ENCODE measurements at regions not wholly inside any gene's neighbourhood (a gene's known extent, or its start where the extent isn't known, plus 50 kb on each side); places are given as distances from the start of the nearest gene placed in this dataset.

- H3K4me3 ChIP-seq (ENCODE audit: low read depth, low read length): no peak overlapping the region
- TF ChIP-seq CTCF (IDR thresholded peaks at IDR 0.05; ENCODE audit: borderline replicate concordance, insufficient read depth, low read depth, low read length): no peak
These were observed 144.3 kb downstream of the CHIC2 start for GRCh38 chr4:53920116-53920515.

GRCh38 chr4:53919535-53919934 lies 144.9 kb downstream of the CHIC2 start:
- no peak overlapping the region for H3K4me3 ChIP-seq (ENCODE audit: low read depth, low read length)
- no peak for TF ChIP-seq CTCF (IDR thresholded peaks at IDR 0.05; ENCODE audit: borderline replicate concordance, insufficient read depth, low read depth, low read length)

GRCh38 chr4:53917729-53918128 lies 146.7 kb downstream of the CHIC2 start:
- no peak for TF ChIP-seq CTCF (IDR thresholded peaks at IDR 0.05; ENCODE audit: borderline replicate concordance, insufficient read depth, low read depth, low read length)
- no peak overlapping the region for H3K4me3 ChIP-seq (ENCODE audit: low read depth, low read length)

GRCh38 chr4:53916431-53916889 lies 147.9 kb downstream of the CHIC2 start:
- no peak for TF ChIP-seq CTCF (IDR thresholded peaks at IDR 0.05; ENCODE audit: borderline replicate concordance, insufficient read depth, low read depth, low read length)
- no peak overlapping the region for H3K4me3 ChIP-seq (ENCODE audit: low read depth, low read length)

GRCh38 chr4:53914313-53915016 lies 149.9 kb downstream of the CHIC2 start:
- no peak for TF ChIP-seq CTCF (IDR thresholded peaks at IDR 0.05; ENCODE audit: borderline replicate concordance, insufficient read depth, low read depth, low read length)
- H3K4me3 ChIP-seq (ENCODE audit: low read depth, low read length): no peak overlapping the region

GRCh38 chr4:53913771-53914170 lies 150.6 kb downstream of the CHIC2 start:
- TF ChIP-seq CTCF (IDR thresholded peaks at IDR 0.05; ENCODE audit: borderline replicate concordance, insufficient read depth, low read depth, low read length): no peak
- H3K4me3 ChIP-seq (ENCODE audit: low read depth, low read length): no peak overlapping the region

GRCh38 chr4:53912766-53913497 lies 151.5 kb downstream of the CHIC2 start:
- TF ChIP-seq CTCF (IDR thresholded peaks at IDR 0.05; ENCODE audit: borderline replicate concordance, insufficient read depth, low read depth, low read length): no peak
- no peak overlapping the region for H3K4me3 ChIP-seq (ENCODE audit: low read depth, low read length)
